Nephron (organoid): ENCODE measurements at regions not wholly inside any gene's neighbourhood (a gene's known extent, or its start where the extent isn't known, plus 50 kb on each side); places are given as distances from the start of the nearest gene placed in this dataset.

ENCODE experiments used
- H3K27ac Mint-ChIP-seq, 3 experiments: 2 replicates each; pipeline ENCODE4 v1.8.0; 2020; ENCODE audit warnings: mixed read lengths in 3 of 3, mild to moderate bottlenecking in 2 of 3, moderate library complexity in 1 of 3
- H3K27me3 Mint-ChIP-seq: 2 replicates; pipeline ENCODE4 v1.8.0; 2021; ENCODE audit warnings: low read depth, mild to moderate bottlenecking, moderate library complexity, mixed read lengths
- H3K36me3 Mint-ChIP-seq: 2 replicates; pipeline ENCODE4 v1.8.0; 2020; ENCODE audit warnings: low read depth, mixed read lengths
- H3K4me1 Mint-ChIP-seq: 2 replicates; pipeline ENCODE4 v1.8.0; 2020; ENCODE audit warnings: mixed read lengths
- H3K4me3 Mint-ChIP-seq, 3 experiments: 2 replicates each; pipeline ENCODE4 v1.8.0; 2020; ENCODE audit warnings: mild to moderate bottlenecking in 3 of 3, mixed read lengths in 3 of 3, moderate library complexity in 2 of 3
- H3K9me3 Mint-ChIP-seq: 2 replicates; pipeline ENCODE4 v1.8.0; 2020; ENCODE audit warnings: mixed read lengths
- TF ChIP-seq, protein P1 (sequence below), 3 experiments: fragments of 200-600 bp; sonication (generic); IDR thresholded peaks; one replicate each; pipeline ENCODE4 v1.5.0; 2021; ENCODE audit warnings: antibody characterized with exemption in 3 of 3; ENCODE audit not compliant: unreplicated experiment in 3 of 3

DNA sequence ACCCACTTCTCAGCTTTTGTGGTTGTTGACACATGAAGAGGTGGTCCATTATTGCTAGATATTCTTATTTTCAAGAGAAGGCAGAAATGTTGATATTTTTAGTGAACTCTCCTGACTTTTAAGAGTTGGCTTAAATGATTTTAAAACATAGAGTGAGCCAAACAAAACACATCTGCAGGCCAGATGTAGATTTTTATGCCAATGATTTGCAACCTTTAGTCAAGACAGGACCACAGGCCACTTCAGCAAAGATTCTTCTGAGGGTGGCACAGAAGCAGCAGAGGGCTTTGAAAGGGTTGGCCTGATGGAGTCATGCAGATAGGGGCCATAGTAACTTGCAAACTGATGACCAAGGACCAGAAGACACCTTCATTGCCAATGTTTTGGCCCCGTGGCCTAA, 276.5 kb upstream of the P2RY1 start:
- Mint-ChIP-seq H3K4me3 (no peak overlapping the region), H3K4me1 (peaks cover 23% of the 10 kb centered on the region), H3K27me3 (no peaks in the 10 kb centered on the region), H3K27ac (peak overlapping the region in 2 of 3 experiments; percentile 57 to 75), H3K9me3 (no peaks in the 10 kb centered on the region), H3K36me3 (no peaks in the 10 kb centered on the region)
- TF ChIP-seq, protein P1, sequence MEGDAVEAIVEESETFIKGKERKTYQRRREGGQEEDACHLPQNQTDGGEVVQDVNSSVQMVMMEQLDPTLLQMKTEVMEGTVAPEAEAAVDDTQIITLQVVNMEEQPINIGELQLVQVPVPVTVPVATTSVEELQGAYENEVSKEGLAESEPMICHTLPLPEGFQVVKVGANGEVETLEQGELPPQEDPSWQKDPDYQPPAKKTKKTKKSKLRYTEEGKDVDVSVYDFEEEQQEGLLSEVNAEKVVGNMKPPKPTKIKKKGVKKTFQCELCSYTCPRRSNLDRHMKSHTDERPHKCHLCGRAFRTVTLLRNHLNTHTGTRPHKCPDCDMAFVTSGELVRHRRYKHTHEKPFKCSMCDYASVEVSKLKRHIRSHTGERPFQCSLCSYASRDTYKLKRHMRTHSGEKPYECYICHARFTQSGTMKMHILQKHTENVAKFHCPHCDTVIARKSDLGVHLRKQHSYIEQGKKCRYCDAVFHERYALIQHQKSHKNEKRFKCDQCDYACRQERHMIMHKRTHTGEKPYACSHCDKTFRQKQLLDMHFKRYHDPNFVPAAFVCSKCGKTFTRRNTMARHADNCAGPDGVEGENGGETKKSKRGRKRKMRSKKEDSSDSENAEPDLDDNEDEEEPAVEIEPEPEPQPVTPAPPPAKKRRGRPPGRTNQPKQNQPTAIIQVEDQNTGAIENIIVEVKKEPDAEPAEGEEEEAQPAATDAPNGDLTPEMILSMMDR (IDR thresholded peaks at IDR 0.05; ENCODE audit: unreplicated experiment in 3 of 3), result no peak

DNA sequence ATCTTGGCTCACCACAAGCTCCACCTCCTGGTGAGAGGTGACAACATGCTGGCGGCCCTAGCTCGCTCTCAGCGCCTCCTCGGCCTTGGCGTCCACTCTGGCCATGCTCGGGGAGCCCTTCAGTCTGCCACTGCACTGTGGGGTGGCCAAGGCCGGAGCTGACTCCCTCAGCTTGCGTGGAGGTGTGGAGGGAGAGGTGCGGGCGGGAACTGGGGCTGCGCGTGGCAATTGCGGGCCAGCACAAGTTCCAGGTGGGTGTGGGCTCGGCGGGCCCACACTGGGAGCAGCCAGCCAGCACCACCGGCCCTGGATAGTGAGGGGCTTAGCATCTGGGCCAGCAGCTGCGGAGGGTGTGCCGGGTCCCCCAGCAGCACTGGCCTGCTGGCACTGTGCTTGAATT, 275.7 kb upstream of the P2RY1 start:
- H3K27ac Mint-ChIP-seq, result no peak overlapping the region
- peaks cover 23% of the 10 kb centered on the region for H3K4me1 Mint-ChIP-seq

DNA sequence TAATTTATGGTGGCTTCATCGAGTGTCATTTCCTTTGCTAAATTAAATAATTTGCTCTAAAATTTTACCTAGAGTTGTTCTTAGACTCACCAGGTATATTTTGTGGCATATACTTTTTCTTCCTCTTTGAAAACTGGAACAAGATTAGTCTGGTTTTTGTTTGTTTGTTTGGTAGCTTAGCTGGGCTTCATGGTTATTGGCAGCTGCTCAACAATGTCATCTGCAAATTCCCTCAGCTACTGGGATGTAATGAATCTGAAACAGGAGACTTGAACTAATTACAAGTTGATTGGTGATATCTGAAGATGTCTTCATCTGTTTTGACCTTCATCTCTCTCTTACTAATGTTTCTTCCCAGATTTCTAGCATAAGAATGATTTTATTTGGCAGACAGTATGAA, 270.5 kb upstream of the P2RY1 start:
- Mint-ChIP-seq H3K27me3 (no peaks in the 10 kb centered on the region), H3K36me3 (no peaks in the 10 kb centered on the region), H3K4me3 (no peak overlapping the region), H3K4me1 (no peaks in the 10 kb centered on the region), H3K27ac (no peak overlapping the region), H3K9me3 (no peaks in the 10 kb centered on the region)
- TF ChIP-seq, protein P1 (IDR thresholded peaks at IDR 0.05; ENCODE audit: unreplicated experiment in 3 of 3), result no peak

More for the DNA sequence above, 275.7 kb upstream of the P2RY1 start:
- no peaks in the 10 kb centered on the region for H3K9me3 Mint-ChIP-seq
- TF ChIP-seq, protein P1 (IDR thresholded peaks at IDR 0.05; ENCODE audit: unreplicated experiment in 3 of 3), result no peak
- no peaks in the 10 kb centered on the region for H3K36me3 Mint-ChIP-seq
- no peaks in the 10 kb centered on the region for H3K27me3 Mint-ChIP-seq
- H3K4me3 Mint-ChIP-seq, result no peak overlapping the region

DNA sequence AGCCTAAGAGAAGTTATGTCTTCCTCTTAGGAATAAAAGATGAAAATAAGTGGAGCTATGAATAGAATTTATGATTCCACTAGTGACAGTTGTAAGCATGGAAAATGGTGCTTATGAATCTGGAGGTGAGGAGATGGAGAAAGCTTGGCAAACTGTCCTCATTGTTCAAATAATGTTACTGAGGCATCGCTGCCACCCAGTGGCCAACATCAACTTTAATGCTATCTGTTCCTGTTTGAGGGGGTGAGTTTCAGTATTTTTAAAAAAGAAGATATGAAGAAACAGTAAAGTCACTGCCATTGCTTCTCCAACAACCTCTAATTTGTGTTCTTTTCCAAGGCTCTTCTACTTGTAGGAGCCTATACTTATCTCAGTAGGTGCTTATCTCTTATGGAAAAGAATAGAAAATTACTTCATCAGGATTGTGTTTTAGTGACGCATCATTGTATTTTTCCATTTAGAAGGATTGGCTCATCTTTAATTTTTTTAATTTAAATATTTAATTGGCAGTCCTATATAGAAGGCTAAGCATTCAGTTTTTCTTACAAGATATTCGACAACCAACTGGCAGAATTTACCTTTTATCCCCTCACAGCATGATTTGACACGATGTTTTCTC, 260.4 kb upstream of the P2RY1 start:
- Mint-ChIP-seq H3K36me3 (no peaks in the 10 kb centered on the region), H3K9me3 (no peaks in the 10 kb centered on the region), H3K4me3 (no peak overlapping the region), H3K27ac (no peak overlapping the region), H3K27me3 (peaks cover 4% of the 10 kb centered on the region), H3K4me1 (no peaks in the 10 kb centered on the region)
- TF ChIP-seq, protein P1 (IDR thresholded peaks at IDR 0.05; ENCODE audit: unreplicated experiment in 3 of 3), result peak; percentile 40 to 53 (median 43)

DNA sequence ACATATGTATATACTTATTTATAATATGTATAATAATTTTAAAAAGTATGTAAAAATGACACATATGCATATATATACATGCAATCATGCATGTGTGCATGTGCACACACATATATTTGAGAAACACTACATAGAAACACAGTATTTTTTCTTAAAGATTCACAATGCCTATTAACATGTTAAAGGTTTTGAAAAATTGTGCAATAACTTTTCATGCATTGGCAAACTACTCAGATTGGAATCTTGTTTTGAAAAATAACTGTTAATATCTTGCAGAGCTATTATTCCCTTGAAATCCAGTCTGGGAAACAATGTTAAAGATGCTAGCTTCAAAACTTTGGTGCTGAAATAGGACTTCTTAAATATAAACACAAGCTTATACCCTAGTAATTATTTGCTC, 256.2 kb upstream of the P2RY1 start:
- Mint-ChIP-seq H3K27me3 (peaks cover 8% of the 10 kb centered on the region), H3K9me3 (no peaks in the 10 kb centered on the region), H3K4me3 (no peak overlapping the region), H3K27ac (no peak overlapping the region), H3K36me3 (no peaks in the 10 kb centered on the region), H3K4me1 (peaks cover 25% of the 10 kb centered on the region)
- TF ChIP-seq, protein P1 (IDR thresholded peaks at IDR 0.05; ENCODE audit: unreplicated experiment in 3 of 3), result no peak

DNA sequence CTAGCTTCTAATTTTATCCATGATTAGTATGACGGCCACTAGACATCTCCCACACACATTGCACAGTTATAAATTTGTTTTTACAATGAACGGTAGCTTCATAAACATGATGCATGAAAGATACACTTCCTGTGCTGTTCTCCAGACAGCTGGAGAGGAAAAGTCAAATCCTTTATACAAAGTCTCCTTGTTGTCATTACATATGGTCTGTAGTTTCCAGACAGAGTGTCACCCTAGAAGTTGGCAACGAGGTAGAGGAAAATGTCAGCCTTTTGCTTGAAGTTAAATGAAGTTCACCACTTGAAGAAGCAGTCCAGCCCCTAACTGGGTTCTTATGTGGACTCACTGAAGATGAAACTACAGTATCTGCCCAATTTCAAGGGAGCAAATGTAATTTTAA, 253.0 kb upstream of the P2RY1 start:
- Mint-ChIP-seq H3K27ac (peak overlapping the region in 1 of 3 experiments; percentile 51), H3K9me3 (no peaks in the 10 kb centered on the region), H3K4me3 (no peak overlapping the region), H3K27me3 (peaks cover 4% of the 10 kb centered on the region), H3K36me3 (no peaks in the 10 kb centered on the region), H3K4me1 (peaks cover 36% of the 10 kb centered on the region)
- TF ChIP-seq, protein P1 (IDR thresholded peaks at IDR 0.05; ENCODE audit: unreplicated experiment in 3 of 3), result no peak
